Ishikawa (cell line): ENCODE measurements at regions not wholly inside any gene's neighbourhood (a gene's known extent, or its start where the extent isn't known, plus 50 kb on each side); places are given as distances from the start of the nearest gene placed in this dataset.

Experiments used
- CEBPB ChIP-seq: IDR thresholded peaks from 2 replicates; pipeline ENCODE4 v1.6.1; 2012
- CREB1 ChIP-seq: IDR thresholded peaks from 2 replicates; pipeline ENCODE4 v1.6.1; 2012; ENCODE audit warnings: low read depth
- EGR1 ChIP-seq: IDR thresholded peaks from 2 replicates; pipeline ENCODE4 v1.6.1; 2012
- EP300 ChIP-seq: IDR thresholded peaks from 2 replicates; pipeline ENCODE4 v1.6.1; 2012; ENCODE audit warnings: borderline replicate concordance
- FOXM1 ChIP-seq: IDR thresholded peaks from 2 replicates; pipeline ENCODE4 v1.6.1; 2012; ENCODE audit warnings: low read depth, borderline replicate concordance
- NFIC ChIP-seq: IDR thresholded peaks from 2 replicates; pipeline ENCODE4 v1.6.1; 2012
- RAD21 ChIP-seq: IDR thresholded peaks from 2 replicates; pipeline ENCODE4 v1.6.1; 2012; ENCODE audit warnings: low read depth
- TAF1 ChIP-seq: IDR thresholded peaks from 2 replicates; pipeline ENCODE4 v1.6.1; 2012; ENCODE audit warnings: low read depth, mild to moderate bottlenecking
- TCF12 ChIP-seq: IDR thresholded peaks from 2 replicates; pipeline ENCODE4 v1.6.1; 2012; ENCODE audit warnings: low read depth
- TEAD4 ChIP-seq: IDR thresholded peaks from 2 replicates; pipeline ENCODE4 v1.6.1; 2012
- YY1 ChIP-seq: IDR thresholded peaks from 2 replicates; pipeline ENCODE4 v1.6.1; 2012; ENCODE audit warnings: low read depth
- ZBTB7A ChIP-seq: IDR thresholded peaks from 2 replicates; pipeline ENCODE4 v1.6.1; 2012; ENCODE audit warnings: low read depth
- TF ChIP-seq, protein P1 (sequence below): IDR thresholded peaks from 2 replicates; pipeline ENCODE4 v1.6.1; 2012; ENCODE audit warnings: low read depth, mild to moderate bottlenecking
- TF ChIP-seq, protein P2 (sequence below): IDR thresholded peaks from 2 replicates; pipeline ENCODE4 v1.6.1; 2012
- TF ChIP-seq, protein P3 (sequence below): IDR thresholded peaks from 2 replicates; pipeline ENCODE4 v1.6.1; 2012

DNA sequence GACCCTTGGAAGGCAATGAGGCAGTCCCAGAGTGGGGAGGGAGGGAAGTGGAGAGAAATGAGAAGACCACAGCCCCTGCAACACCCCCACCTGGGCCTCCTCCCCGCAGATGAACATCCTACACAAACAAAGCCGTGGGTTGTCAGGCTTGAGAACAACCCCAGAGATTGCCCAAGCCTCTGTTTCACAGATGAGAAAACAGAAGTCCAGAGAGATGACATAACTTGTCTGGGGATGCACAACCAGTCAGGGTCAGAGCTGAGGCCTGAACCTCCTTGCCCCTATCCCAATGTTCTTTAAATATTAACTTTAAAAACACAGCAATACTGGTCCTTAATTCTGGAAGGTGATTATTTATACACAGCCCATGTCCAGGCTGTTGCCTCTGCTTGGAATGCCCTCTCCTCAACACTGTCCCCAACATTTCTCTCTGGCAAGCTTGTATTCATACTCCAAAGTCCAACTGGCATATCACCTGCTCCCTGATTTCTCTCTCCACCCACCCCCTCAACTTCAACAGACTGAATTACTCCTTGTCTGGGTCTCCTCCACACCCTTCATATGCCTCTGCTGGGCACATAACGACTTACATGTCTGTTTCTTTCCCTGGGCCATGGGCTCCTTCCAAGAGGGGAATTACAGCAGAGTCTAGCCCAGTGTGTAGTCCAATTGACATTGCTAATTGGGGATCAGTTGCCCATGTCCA, 135.5 kb upstream of the LRFN2 start:
- no peak for TF ChIP-seq YY1
- no peak for TF ChIP-seq TAF1
- TF ChIP-seq EGR1, result no peak
- TF ChIP-seq RAD21, result no peak
- no peak for TF ChIP-seq TEAD4
- no peak for TF ChIP-seq CREB1
- no peak for TF ChIP-seq NFIC
- TF ChIP-seq, protein P1, sequence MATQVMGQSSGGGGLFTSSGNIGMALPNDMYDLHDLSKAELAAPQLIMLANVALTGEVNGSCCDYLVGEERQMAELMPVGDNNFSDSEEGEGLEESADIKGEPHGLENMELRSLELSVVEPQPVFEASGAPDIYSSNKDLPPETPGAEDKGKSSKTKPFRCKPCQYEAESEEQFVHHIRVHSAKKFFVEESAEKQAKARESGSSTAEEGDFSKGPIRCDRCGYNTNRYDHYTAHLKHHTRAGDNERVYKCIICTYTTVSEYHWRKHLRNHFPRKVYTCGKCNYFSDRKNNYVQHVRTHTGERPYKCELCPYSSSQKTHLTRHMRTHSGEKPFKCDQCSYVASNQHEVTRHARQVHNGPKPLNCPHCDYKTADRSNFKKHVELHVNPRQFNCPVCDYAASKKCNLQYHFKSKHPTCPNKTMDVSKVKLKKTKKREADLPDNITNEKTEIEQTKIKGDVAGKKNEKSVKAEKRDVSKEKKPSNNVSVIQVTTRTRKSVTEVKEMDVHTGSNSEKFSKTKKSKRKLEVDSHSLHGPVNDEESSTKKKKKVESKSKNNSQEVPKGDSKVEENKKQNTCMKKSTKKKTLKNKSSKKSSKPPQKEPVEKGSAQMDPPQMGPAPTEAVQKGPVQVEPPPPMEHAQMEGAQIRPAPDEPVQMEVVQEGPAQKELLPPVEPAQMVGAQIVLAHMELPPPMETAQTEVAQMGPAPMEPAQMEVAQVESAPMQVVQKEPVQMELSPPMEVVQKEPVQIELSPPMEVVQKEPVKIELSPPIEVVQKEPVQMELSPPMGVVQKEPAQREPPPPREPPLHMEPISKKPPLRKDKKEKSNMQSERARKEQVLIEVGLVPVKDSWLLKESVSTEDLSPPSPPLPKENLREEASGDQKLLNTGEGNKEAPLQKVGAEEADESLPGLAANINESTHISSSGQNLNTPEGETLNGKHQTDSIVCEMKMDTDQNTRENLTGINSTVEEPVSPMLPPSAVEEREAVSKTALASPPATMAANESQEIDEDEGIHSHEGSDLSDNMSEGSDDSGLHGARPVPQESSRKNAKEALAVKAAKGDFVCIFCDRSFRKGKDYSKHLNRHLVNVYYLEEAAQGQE, result no peak
- TF ChIP-seq, protein P2, sequence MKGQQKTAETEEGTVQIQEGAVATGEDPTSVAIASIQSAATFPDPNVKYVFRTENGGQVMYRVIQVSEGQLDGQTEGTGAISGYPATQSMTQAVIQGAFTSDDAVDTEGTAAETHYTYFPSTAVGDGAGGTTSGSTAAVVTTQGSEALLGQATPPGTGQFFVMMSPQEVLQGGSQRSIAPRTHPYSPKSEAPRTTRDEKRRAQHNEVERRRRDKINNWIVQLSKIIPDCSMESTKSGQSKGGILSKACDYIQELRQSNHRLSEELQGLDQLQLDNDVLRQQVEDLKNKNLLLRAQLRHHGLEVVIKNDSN, result no peak
- TF ChIP-seq CEBPB, result no peak
- TF ChIP-seq TCF12, result no peak
- no peak for TF ChIP-seq ZBTB7A
- TF ChIP-seq FOXM1, result no peak
- TF ChIP-seq EP300, result no peak
- TF ChIP-seq, protein P3, sequence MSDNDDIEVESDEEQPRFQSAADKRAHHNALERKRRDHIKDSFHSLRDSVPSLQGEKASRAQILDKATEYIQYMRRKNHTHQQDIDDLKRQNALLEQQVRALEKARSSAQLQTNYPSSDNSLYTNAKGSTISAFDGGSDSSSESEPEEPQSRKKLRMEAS, result no peak

DNA sequence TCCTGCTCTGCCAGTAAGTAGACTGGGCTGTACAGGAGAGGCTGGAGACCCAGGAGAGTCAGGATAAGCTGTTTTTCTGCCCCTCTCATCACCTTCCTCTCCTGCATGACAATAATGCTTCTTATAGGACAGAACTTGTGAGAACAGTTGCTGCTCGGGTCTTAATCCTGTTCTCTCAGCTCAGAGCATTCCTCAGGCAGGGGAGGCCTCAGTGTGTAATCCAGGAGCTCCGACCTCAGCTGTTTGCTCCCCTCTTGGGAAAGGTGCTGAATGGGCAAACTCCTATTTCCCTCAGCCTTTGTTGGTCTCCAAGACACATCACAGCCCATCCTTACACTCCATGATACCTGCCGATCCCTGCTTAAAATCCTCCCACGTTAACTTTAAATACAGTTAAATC, 134.9 kb upstream of the LRFN2 start:
- TF ChIP-seq YY1 (no peak), CREB1 (no peak), RAD21 (no peak), TCF12 (no peak), CEBPB (no peak), NFIC (no peak), ZBTB7A (no peak), TEAD4 (no peak), EP300 (no peak), FOXM1 (no peak), EGR1 (no peak), TAF1 (no peak)
- TF ChIP-seq, protein P1, result no peak
- TF ChIP-seq, protein P3, result no peak
- TF ChIP-seq, protein P2, result no peak

DNA sequence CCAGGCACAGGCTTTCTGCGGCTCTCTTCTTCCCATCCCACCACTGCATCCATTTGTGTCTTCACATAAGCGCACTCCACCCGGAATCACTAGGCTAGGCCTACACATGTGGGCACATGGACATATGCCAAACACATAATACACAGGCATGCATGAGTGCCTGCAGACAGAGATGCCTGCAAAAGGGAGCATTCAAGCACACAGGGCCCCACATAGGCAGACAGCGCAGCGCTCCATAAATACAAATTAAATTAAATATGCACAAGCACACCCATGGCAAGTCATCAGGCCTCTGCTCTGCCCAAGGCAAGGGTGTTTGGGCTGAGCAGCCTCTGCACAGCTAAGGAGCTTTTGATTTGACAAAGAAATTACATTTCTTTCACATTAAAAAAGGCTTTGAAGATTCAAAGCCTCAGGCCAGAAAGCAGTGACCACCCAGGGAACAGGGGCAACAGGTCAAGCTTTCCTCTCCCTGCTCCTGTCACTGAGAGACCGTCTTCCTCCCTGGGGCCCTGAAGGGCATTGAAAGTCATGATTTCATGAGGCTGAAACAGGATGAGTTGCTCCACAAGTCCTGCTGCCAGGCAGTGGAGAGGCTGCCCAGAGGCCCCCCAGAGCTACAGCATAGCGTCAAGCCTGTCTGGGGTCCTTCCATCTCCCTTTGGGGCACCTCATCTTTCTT, 134.2 kb upstream of the LRFN2 start:
- TF ChIP-seq ZBTB7A (no peak), TCF12 (no peak), TEAD4 (no peak), EGR1 (no peak), TAF1 (no peak), FOXM1 (no peak), NFIC (no peak), YY1 (no peak), RAD21 (no peak), CEBPB (no peak), CREB1 (no peak), EP300 (no peak)
- TF ChIP-seq, protein P2, result no peak
- TF ChIP-seq, protein P1, result no peak
